ENCODE measurements at regions not wholly inside any gene's neighbourhood (a gene's known extent, or its start where the extent isn't known, plus 50 kb on each side); places are given as distances from the start of the nearest gene placed in this dataset.

- TF ChIP-seq POLR2A (IDR thresholded peaks at IDR 0.05) = no peak
- no peak for TF ChIP-seq POLR2AphosphoS5 (IDR thresholded peaks at IDR 0.05)
- TF ChIP-seq CTCF (IDR thresholded peaks at IDR 0.05) = no peak
These were observed 85.4 kb upstream of the LYZL1 start for GRCh38 chr10:29203432-29203831.
